Esophagus squamous epithelium (tissue), 5 donors: ENCODE measurements at regions not wholly inside any gene's neighbourhood (a gene's known extent, or its start where the extent isn't known, plus 50 kb on each side); places are given as distances from the start of the nearest gene placed in this dataset.
"Not testable (repeated sequence)": the region's sequence is repeated elsewhere in the genome, so short reads cannot be mapped to it uniquely, and the experiment has no call there.

ENCODE experiments used
- DNase-seq: peaks from one replicate; lab custom pipeline; 2025; lab: John Stamatoyannopoulos, UW
- H3K27ac ChIP-seq, 4 donors: fragments of 200-600 bp; sonication (generic); one replicate each; pipeline ENCODE4 v1.5.1; 2016 to 2019; ENCODE audit warnings: mild to moderate bottlenecking in 1 of 4
- H3K27me3 ChIP-seq, 4 donors: fragments of 200-600 bp; sonication (generic); 1 replicate in 3 of 4; 2 replicates in 1 of 4; pipeline versions ENCODE4 v1.5.1 to v1.6.0; 2017 to 2021; ENCODE audit warnings: antibody characterized with exemption in 1 of 4
- H3K36me3 ChIP-seq, 3 donors: fragments of 200-600 bp; sonication (generic); one replicate each; pipeline ENCODE4 v1.5.1; 2016 to 2019
- H3K4me1 ChIP-seq, 3 donors: fragments of 200-600 bp; sonication (generic); one replicate each; pipeline ENCODE4 v1.5.1; 2017 to 2019
- H3K4me3 ChIP-seq, 4 donors: fragments of 200-600 bp; sonication (generic); 1 replicate in 3 of 4; 2 replicates in 1 of 4; pipeline ENCODE4 v1.5.1; 2016 to 2019; ENCODE audit warnings: mild to moderate bottlenecking in 2 of 4, moderate library complexity in 1 of 4
- H3K9me3 ChIP-seq, 3 donors: fragments of 200-600 bp; sonication (generic); one replicate each; pipeline ENCODE4 v1.5.1; 2016 to 2019
- CTCF ChIP-seq, 6 experiments: fragments of 450-650 bp in 4 of 6; fragments of 200-600 bp in 2 of 6; sonication (generic) in 2 of 6; IDR thresholded peaks; one replicate each; pipeline ENCODE4 v1.5.1; 2016 to 2019; ENCODE audit warnings: antibody characterized with exemption in 6 of 6, mild to moderate bottlenecking in 4 of 6, moderate library complexity in 4 of 6
- POLR2A ChIP-seq, 4 donors: fragments of 450-650 bp; IDR thresholded peaks; one replicate each; pipeline ENCODE4 v1.6.1; 2017; ENCODE audit warnings: antibody characterized with exemption in 4 of 4, mild to moderate bottlenecking in 4 of 4, moderate library complexity in 3 of 4
- WGBS, 2 donors: methylation state at CpG; one replicate each; pipeline ENCODE4 v1.1.5; 2018; 5-methylcytosine and 5-hydroxymethylcytosine counted together
- intact Hi-C: fragments of 100-400 bp; cut with DNase I; formaldehyde crosslinking; loops from one replicate; pipeline ENCODE4 v1.15.0; 2022
- donor health status: DM: yes; HTN: yes; CAD: no.

GRCh38 chr17:45619984-45620405 lies 129.5 kb upstream of the PLEKHM1 start:
- Histone ChIP-seq H3K27ac (peak overlapping the region; percentile 39 to 87 (median 71)), H3K4me3 (peak overlapping the region; percentile 51 to 84 (median 70))
- H3K27me3 ChIP-seq, intact Hi-C loops, H3K4me1 ChIP-seq, H3K36me3 ChIP-seq, DNase-seq, H3K9me3 ChIP-seq: not testable (repeated sequence)
- WGBS, 2 donors, result 0% methylated on average over 3 to 6 of the region's 16 CpGs

GRCh38 chr17:45620468-45620867 lies 129.9 kb upstream of the PLEKHM1 start:
- Histone ChIP-seq H3K36me3 (peaks cover 0 to 11% (median 0%) of the 10 kb centered on the region in 3 donors), H3K27ac (peak overlapping the region; percentile 39 to 87 (median 71)), H3K4me3 (peak overlapping the region; percentile 51 to 84 (median 70))
- H3K27me3 ChIP-seq, DNase-seq, H3K4me1 ChIP-seq, H3K9me3 ChIP-seq, intact Hi-C loops: not testable (repeated sequence)
- WGBS, 2 donors, result 0% methylated on average over 2 of the region's 54 CpGs; no CpG with 5 or more reads in 1 of the 2 donors

- Histone ChIP-seq H3K36me3 (peaks cover 0 to 17% (median 0%) of the 10 kb centered on the region in 3 donors), H3K4me3 (peak overlapping the region in 3 of 4 donors; percentile 48 to 74 (median 66))
- DNase-seq, H3K4me1 ChIP-seq, H3K9me3 ChIP-seq, H3K27me3 ChIP-seq, H3K27ac ChIP-seq, intact Hi-C loops: not testable (repeated sequence)
- WGBS, 2 donors, result 15 to 60% methylated on average over 1 to 2 of the region's 9 CpGs
These were observed 130.6 kb upstream of the PLEKHM1 start for GRCh38 chr17:45621087-45621486.

- DNase-seq, H3K4me3 ChIP-seq, H3K4me1 ChIP-seq, intact Hi-C loops, H3K9me3 ChIP-seq, H3K27ac ChIP-seq, H3K27me3 ChIP-seq: not testable (repeated sequence)
- 20 to 71% methylated on average over 1 of the region's 3 CpGs for WGBS, 2 donors
- H3K36me3 ChIP-seq, result peaks cover 0 to 29% (median 0%) of the 10 kb centered on the region in 3 donors
These were observed 131.8 kb upstream of the PLEKHM1 start for GRCh38 chr17:45622295-45622694.

GRCh38 chr17:45628019-45628418 lies 137.5 kb upstream of the PLEKHM1 start:
- Histone ChIP-seq H3K4me1 (no peaks in the 10 kb centered on the region), H3K9me3 (no peaks in the 10 kb centered on the region), H3K27ac (no peak overlapping the region), H3K4me3 (no peak overlapping the region), H3K36me3 (peaks cover 2 to 86% (median 9%) of the 10 kb centered on the region in 3 donors), H3K27me3 (no peaks in the 10 kb centered on the region)
- DNase-seq, result no peak
- intact Hi-C loops, result no loop called here
- 80 to 87% methylated on average over 5 of the region's 5 CpGs for WGBS, 2 donors
- no peak for TF ChIP-seq POLR2A (IDR thresholded peaks at IDR 0.05)
- TF ChIP-seq CTCF (IDR thresholded peaks at IDR 0.05), result no peak

- intact Hi-C loops, result no loop called here
- no peaks in the 10 kb centered on the region for H3K9me3 ChIP-seq
- H3K27ac ChIP-seq, result no peak overlapping the region
- no peaks in the 10 kb centered on the region for H3K27me3 ChIP-seq
- whole genome bisulfite sequencing, 2 donors, result 87 to 90% methylated on average over 2 of the region's 2 CpGs
- H3K36me3 ChIP-seq, result peaks cover 4 to 100% (median 9%) of the 10 kb centered on the region in 3 donors
- TF ChIP-seq CTCF (IDR thresholded peaks at IDR 0.05) (no peak), POLR2A (IDR thresholded peaks at IDR 0.05) (no peak)
- H3K4me1 ChIP-seq, result no peaks in the 10 kb centered on the region
- H3K4me3 ChIP-seq, result no peak overlapping the region
- no peak for DNase-seq
These were observed 141.4 kb upstream of the PLEKHM1 start for GRCh38 chr17:45631941-45632340.

- peaks cover 0 to 15% (median 0%) of the 10 kb centered on the region in 3 donors for H3K4me1 ChIP-seq
- peak overlapping the region in 3 of 4 donors; percentile 29 to 77 (median 34) for H3K27ac ChIP-seq
- WGBS, 2 donors, result 85 to 86% methylated on average over 2 to 4 of the region's 4 CpGs
- peaks cover 0 to 48% (median 4%) of the 10 kb centered on the region in 3 donors for H3K36me3 ChIP-seq
- no peaks in the 10 kb centered on the region for H3K9me3 ChIP-seq
- intact Hi-C loops, result no loop called here
- DNase-seq, result no peak
- H3K27me3 ChIP-seq, result no peaks in the 10 kb centered on the region
- TF ChIP-seq POLR2A (IDR thresholded peaks at IDR 0.05) (no peak), CTCF (IDR thresholded peaks at IDR 0.05) (no peak)
- H3K4me3 ChIP-seq, result no peak overlapping the region
These were observed 144.7 kb upstream of the CRHR1 start for GRCh38 chr17:45639297-45639849.
